ENCODE measurements at regions not wholly inside any gene's neighbourhood (a gene's known extent, or its start where the extent isn't known, plus 50 kb on each side); places are given as distances from the start of the nearest gene placed in this dataset.

- no peak overlapping the region for H3K9ac ChIP-seq (ENCODE audit: low read depth, low read length)
- no peaks in the 10 kb centered on the region for H3K9me3 ChIP-seq (ENCODE audit: insufficient read depth, low read depth, low read length)
- no peak overlapping the region for H3K27ac ChIP-seq (ENCODE audit: low read length)
- no peak overlapping the region for H3K4me3 ChIP-seq (ENCODE audit: low read length)
- H3K4me1 ChIP-seq (ENCODE audit: insufficient read depth, low read length) = no peaks in the 10 kb centered on the region
- no peaks in the 10 kb centered on the region for H3K36me3 ChIP-seq (ENCODE audit: insufficient read depth, low read depth, low read length)
- no peaks in the 10 kb centered on the region for H3K27me3 ChIP-seq (ENCODE audit: insufficient read depth, low read length)
Measured at GRCh38 chr2:193818801-193819499, 1624.2 kb upstream of the TMEFF2 start.

GRCh38 chr2:193816008-193816407, 1621.3 kb upstream of the TMEFF2 start:
- H3K4me3 ChIP-seq (ENCODE audit: low read length) = no peak overlapping the region

GRCh38 chr2:193810533-193810932, 1615.8 kb upstream of the TMEFF2 start:
- no peaks in the 10 kb centered on the region for H3K27me3 ChIP-seq (ENCODE audit: insufficient read depth, low read length)
- no peak overlapping the region for H3K27ac ChIP-seq (ENCODE audit: low read length)
- no peaks in the 10 kb centered on the region for H3K9me3 ChIP-seq (ENCODE audit: insufficient read depth, low read depth, low read length)
- H3K4me1 ChIP-seq (ENCODE audit: insufficient read depth, low read length) = no peaks in the 10 kb centered on the region
- no peaks in the 10 kb centered on the region for H3K36me3 ChIP-seq (ENCODE audit: insufficient read depth, low read depth, low read length)
- H3K9ac ChIP-seq (ENCODE audit: low read depth, low read length) = no peak overlapping the region
- no peak overlapping the region for H3K4me3 ChIP-seq (ENCODE audit: low read length)

More at GRCh38 chr2:193816008-193816407, 1621.3 kb upstream of the TMEFF2 start:
- H3K27me3 ChIP-seq (ENCODE audit: insufficient read depth, low read length) = no peaks in the 10 kb centered on the region
- no peak overlapping the region for H3K27ac ChIP-seq (ENCODE audit: low read length)
- H3K9ac ChIP-seq (ENCODE audit: low read depth, low read length) = no peak overlapping the region
- no peaks in the 10 kb centered on the region for H3K9me3 ChIP-seq (ENCODE audit: insufficient read depth, low read depth, low read length)
- H3K4me1 ChIP-seq (ENCODE audit: insufficient read depth, low read length) = no peaks in the 10 kb centered on the region
- no peaks in the 10 kb centered on the region for H3K36me3 ChIP-seq (ENCODE audit: insufficient read depth, low read depth, low read length)

GRCh38 chr2:193808877-193809276, 1614.1 kb upstream of the TMEFF2 start:
- H3K36me3 ChIP-seq (ENCODE audit: insufficient read depth, low read depth, low read length) = no peaks in the 10 kb centered on the region

GRCh38 chr2:193806088-193806774, 1611.5 kb upstream of the TMEFF2 start:
- no peak overlapping the region for H3K9ac ChIP-seq (ENCODE audit: low read depth, low read length)
- H3K27ac ChIP-seq (ENCODE audit: low read length) = no peak overlapping the region
- H3K4me1 ChIP-seq (ENCODE audit: insufficient read depth, low read length) = no peaks in the 10 kb centered on the region
- no peak overlapping the region for H3K4me3 ChIP-seq (ENCODE audit: low read length)
- H3K27me3 ChIP-seq (ENCODE audit: insufficient read depth, low read length) = no peaks in the 10 kb centered on the region
- no peaks in the 10 kb centered on the region for H3K9me3 ChIP-seq (ENCODE audit: insufficient read depth, low read depth, low read length)
- no peaks in the 10 kb centered on the region for H3K36me3 ChIP-seq (ENCODE audit: insufficient read depth, low read depth, low read length)

More at GRCh38 chr2:193808877-193809276, 1614.1 kb upstream of the TMEFF2 start:
- no peak overlapping the region for H3K27ac ChIP-seq (ENCODE audit: low read length)
- no peak overlapping the region for H3K9ac ChIP-seq (ENCODE audit: low read depth, low read length)
- no peaks in the 10 kb centered on the region for H3K4me1 ChIP-seq (ENCODE audit: insufficient read depth, low read length)
- H3K4me3 ChIP-seq (ENCODE audit: low read length) = no peak overlapping the region
- no peaks in the 10 kb centered on the region for H3K27me3 ChIP-seq (ENCODE audit: insufficient read depth, low read length)
- H3K9me3 ChIP-seq (ENCODE audit: insufficient read depth, low read depth, low read length) = no peaks in the 10 kb centered on the region

GRCh38 chr2:193796847-193797246, 1602.1 kb upstream of the TMEFF2 start:
- H3K9ac ChIP-seq (ENCODE audit: low read depth, low read length) = no peak overlapping the region
- no peaks in the 10 kb centered on the region for H3K9me3 ChIP-seq (ENCODE audit: insufficient read depth, low read depth, low read length)

GRCh38 chr2:193793914-193794313, 1599.2 kb upstream of the TMEFF2 start:
- no peaks in the 10 kb centered on the region for H3K4me1 ChIP-seq (ENCODE audit: insufficient read depth, low read length)

More at GRCh38 chr2:193796847-193797246, 1602.1 kb upstream of the TMEFF2 start:
- H3K4me3 ChIP-seq (ENCODE audit: low read length) = no peak overlapping the region
- H3K36me3 ChIP-seq (ENCODE audit: insufficient read depth, low read depth, low read length) = no peaks in the 10 kb centered on the region
- no peaks in the 10 kb centered on the region for H3K4me1 ChIP-seq (ENCODE audit: insufficient read depth, low read length)
- H3K27me3 ChIP-seq (ENCODE audit: insufficient read depth, low read length) = no peaks in the 10 kb centered on the region
- no peak overlapping the region for H3K27ac ChIP-seq (ENCODE audit: low read length)

GRCh38 chr2:193783681-193784080, 1588.9 kb upstream of the TMEFF2 start:
- no peaks in the 10 kb centered on the region for H3K9me3 ChIP-seq (ENCODE audit: insufficient read depth, low read depth, low read length)
- no peaks in the 10 kb centered on the region for H3K4me1 ChIP-seq (ENCODE audit: insufficient read depth, low read length)
- H3K27me3 ChIP-seq (ENCODE audit: insufficient read depth, low read length) = no peaks in the 10 kb centered on the region
- H3K27ac ChIP-seq (ENCODE audit: low read length) = no peak overlapping the region
- H3K36me3 ChIP-seq (ENCODE audit: insufficient read depth, low read depth, low read length) = no peaks in the 10 kb centered on the region
- H3K4me3 ChIP-seq (ENCODE audit: low read length) = no peak overlapping the region
- H3K9ac ChIP-seq (ENCODE audit: low read depth, low read length) = no peak overlapping the region

More at GRCh38 chr2:193793914-193794313, 1599.2 kb upstream of the TMEFF2 start:
- no peaks in the 10 kb centered on the region for H3K36me3 ChIP-seq (ENCODE audit: insufficient read depth, low read depth, low read length)
- no peaks in the 10 kb centered on the region for H3K27me3 ChIP-seq (ENCODE audit: insufficient read depth, low read length)
- H3K9me3 ChIP-seq (ENCODE audit: insufficient read depth, low read depth, low read length) = no peaks in the 10 kb centered on the region
- H3K27ac ChIP-seq (ENCODE audit: low read length) = no peak overlapping the region
- no peak overlapping the region for H3K4me3 ChIP-seq (ENCODE audit: low read length)
- H3K9ac ChIP-seq (ENCODE audit: low read depth, low read length) = no peak overlapping the region

- Histone ChIP-seq H3K4me3 (ENCODE audit: low read length) (no peak overlapping the region), H3K9me3 (ENCODE audit: insufficient read depth, low read depth, low read length) (no peaks in the 10 kb centered on the region), H3K27ac (ENCODE audit: low read length) (no peak overlapping the region), H3K36me3 (ENCODE audit: insufficient read depth, low read depth, low read length) (no peaks in the 10 kb centered on the region), H3K27me3 (ENCODE audit: insufficient read depth, low read length) (no peaks in the 10 kb centered on the region), H3K9ac (ENCODE audit: low read depth, low read length) (no peak overlapping the region), H3K4me1 (ENCODE audit: insufficient read depth, low read length) (no peaks in the 10 kb centered on the region)
Measured at GRCh38 chr2:193778293-193778692, 1583.6 kb upstream of the TMEFF2 start.

GRCh38 chr2:193776988-193777387, 1582.3 kb upstream of the TMEFF2 start:
- H3K27ac ChIP-seq (ENCODE audit: low read length) = no peak overlapping the region
- H3K4me1 ChIP-seq (ENCODE audit: insufficient read depth, low read length) = no peaks in the 10 kb centered on the region
- H3K27me3 ChIP-seq (ENCODE audit: insufficient read depth, low read length) = no peaks in the 10 kb centered on the region
- H3K9ac ChIP-seq (ENCODE audit: low read depth, low read length) = no peak overlapping the region
- no peak overlapping the region for H3K4me3 ChIP-seq (ENCODE audit: low read length)
- no peaks in the 10 kb centered on the region for H3K36me3 ChIP-seq (ENCODE audit: insufficient read depth, low read depth, low read length)
- H3K9me3 ChIP-seq (ENCODE audit: insufficient read depth, low read depth, low read length) = no peaks in the 10 kb centered on the region

GRCh38 chr2:193774166-193774565, 1579.4 kb upstream of the TMEFF2 start:
- H3K27ac ChIP-seq (ENCODE audit: low read length) = no peak overlapping the region
- H3K4me1 ChIP-seq (ENCODE audit: insufficient read depth, low read length) = no peaks in the 10 kb centered on the region
- no peak overlapping the region for H3K4me3 ChIP-seq (ENCODE audit: low read length)
- no peaks in the 10 kb centered on the region for H3K36me3 ChIP-seq (ENCODE audit: insufficient read depth, low read depth, low read length)
- H3K9me3 ChIP-seq (ENCODE audit: insufficient read depth, low read depth, low read length) = no peaks in the 10 kb centered on the region
- H3K9ac ChIP-seq (ENCODE audit: low read depth, low read length) = no peak overlapping the region
- H3K27me3 ChIP-seq (ENCODE audit: insufficient read depth, low read length) = no peaks in the 10 kb centered on the region

GRCh38 chr2:193751299-193751698, 1556.6 kb upstream of the TMEFF2 start:
- no peaks in the 10 kb centered on the region for H3K36me3 ChIP-seq (ENCODE audit: insufficient read depth, low read depth, low read length)
- no peaks in the 10 kb centered on the region for H3K9me3 ChIP-seq (ENCODE audit: insufficient read depth, low read depth, low read length)
- no peak overlapping the region for H3K9ac ChIP-seq (ENCODE audit: low read depth, low read length)
- no peaks in the 10 kb centered on the region for H3K4me1 ChIP-seq (ENCODE audit: insufficient read depth, low read length)
- H3K27me3 ChIP-seq (ENCODE audit: insufficient read depth, low read length) = no peaks in the 10 kb centered on the region
- H3K27ac ChIP-seq (ENCODE audit: low read length) = no peak overlapping the region
- no peak overlapping the region for H3K4me3 ChIP-seq (ENCODE audit: low read length)

All from iPS-20b (cell line).